ENCODE measurements at regions not wholly inside any gene's neighbourhood (a gene's known extent, or its start where the extent isn't known, plus 50 kb on each side); places are given as distances from the start of the nearest gene placed in this dataset.
A peak's percentile ranks its signal among the peaks of the same experiment; 100 is the strongest.

DNA sequence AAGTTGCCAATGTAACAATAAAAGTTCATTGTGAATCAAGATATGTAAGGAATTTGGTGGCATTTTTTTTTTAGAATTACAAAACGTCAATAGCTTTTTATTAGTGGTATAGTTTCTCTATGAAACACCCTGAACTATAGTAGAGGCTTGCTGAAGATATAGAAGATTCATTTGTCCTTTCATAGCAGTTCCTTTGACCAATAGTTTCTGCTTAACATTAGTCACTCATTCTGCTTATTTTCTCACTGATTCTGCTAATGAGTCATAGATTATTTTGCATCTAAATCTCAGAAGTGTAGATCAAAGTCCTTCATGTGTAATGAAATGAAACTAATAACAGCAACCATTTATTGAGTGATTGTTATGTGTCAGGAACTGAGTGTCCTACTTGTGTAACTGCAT lies 205.0 kb upstream of the TET2 start:
- Mint-ChIP-seq H3K27me3 (ENCODE audit: low read depth in 3 of 3) (peaks cover 0 to 1% (median 0%) of the 10 kb centered on the region in 3 donors), H3K4me3 (no peak overlapping the region), H3K9me3 (peaks cover 0 to 3% (median 0%) of the 10 kb centered on the region in 7 donors), H3K36me3 (no peaks in the 10 kb centered on the region), H3K27ac (no peak overlapping the region), H3K4me1 (peaks cover 15% of the 10 kb centered on the region)
- Histone ChIP-seq H3K9ac (ENCODE audit: insufficient read depth, low read length, poor library complexity, severe bottlenecking) (no peak overlapping the region), H3K79me2 (ENCODE audit: insufficient read depth, low read length) (no peaks in the 10 kb centered on the region), H3K27me3 (ENCODE audit: control insufficient read depth in 2 of 2, insufficient read depth in 2 of 2, low read length in 2 of 2) (no peaks in the 10 kb centered on the region), H2AFZ (ENCODE audit: insufficient read depth, low read depth, low read length, poor library complexity, severe bottlenecking) (peak overlapping the region; percentile 3), H3K4me3 (replicated peaks in 1 of 3; ENCODE audit: low read depth in 2 of 3, low read length in 3 of 3) (no peak overlapping the region), H3K4me1 (ENCODE audit: control insufficient read depth in 1 of 2, insufficient read depth in 2 of 2, low read length in 2 of 2) (peaks cover 2 to 12% of the 10 kb centered on the region in 2 donors), H3K9me3 (replicated peaks in 1 of 2; ENCODE audit: control insufficient read depth in 1 of 2, insufficient read depth in 1 of 2, low read length in 2 of 2) (no peaks in the 10 kb centered on the region), H4K20me1 (ENCODE audit: insufficient read depth, low read length) (no peaks in the 10 kb centered on the region), H3K36me3 (replicated peaks in 1 of 2; ENCODE audit: control insufficient read depth in 1 of 2, insufficient read depth in 2 of 2, low read length in 2 of 2) (no peaks in the 10 kb centered on the region), H3K27ac (ENCODE audit: low read depth in 1 of 2, low read length in 2 of 2) (no peak overlapping the region), H3K4me2 (replicated peaks; ENCODE audit: extremely low read depth, low read length, poor library complexity, severe bottlenecking) (no peak overlapping the region)
- no peak for TF ChIP-seq CTCF (IDR thresholded peaks at IDR 0.05)
- intact Hi-C loops (cut with micrococcal nuclease): no loop called here
- no CpG with 5 or more reads among the region's 1 CpG for WGBS (ENCODE audit: insufficient coverage)
- DNase-seq: no peak

GRCh38 chr4:104942990-104943743 lies 203.5 kb upstream of the TET2 start:
- H3K4me2 ChIP-seq (replicated peaks; ENCODE audit: extremely low read depth, low read length, poor library complexity, severe bottlenecking): no peak overlapping the region
- intact Hi-C loops (cut with micrococcal nuclease): no loop called here
- H2AFZ ChIP-seq (ENCODE audit: insufficient read depth, low read depth, low read length, poor library complexity, severe bottlenecking): peak overlapping the region; percentile 5
- no peak overlapping the region for H3K27ac ChIP-seq (ENCODE audit: low read depth in 1 of 2, low read length in 2 of 2)
- Mint-ChIP-seq H3K27me3 (ENCODE audit: low read depth in 3 of 3) (peaks cover 0 to 1% (median 0%) of the 10 kb centered on the region in 3 donors), H3K9me3 (peaks cover 0 to 5% (median 1%) of the 10 kb centered on the region in 7 donors), H3K4me3 (no peak overlapping the region), H3K36me3 (no peaks in the 10 kb centered on the region), H3K27ac (no peak overlapping the region), H3K4me1 (peaks cover 7% of the 10 kb centered on the region)
- H3K4me3 ChIP-seq (replicated peaks in 1 of 3; ENCODE audit: low read depth in 2 of 3, low read length in 3 of 3): no peak overlapping the region
- peaks cover 0 to 5% of the 10 kb centered on the region in 2 donors for H3K4me1 ChIP-seq (ENCODE audit: control insufficient read depth in 1 of 2, insufficient read depth in 2 of 2, low read length in 2 of 2)
- no peak for DNase-seq
- no peaks in the 10 kb centered on the region for H4K20me1 ChIP-seq (ENCODE audit: insufficient read depth, low read length)
- H3K36me3 ChIP-seq (replicated peaks in 1 of 2; ENCODE audit: control insufficient read depth in 1 of 2, insufficient read depth in 2 of 2, low read length in 2 of 2): no peaks in the 10 kb centered on the region
- no peaks in the 10 kb centered on the region for H3K9me3 ChIP-seq (replicated peaks in 1 of 2; ENCODE audit: control insufficient read depth in 1 of 2, insufficient read depth in 1 of 2, low read length in 2 of 2)
- no peak overlapping the region for H3K9ac ChIP-seq (ENCODE audit: insufficient read depth, low read length, poor library complexity, severe bottlenecking)
- no peak for TF ChIP-seq CTCF (IDR thresholded peaks at IDR 0.05)
- H3K27me3 ChIP-seq (ENCODE audit: control insufficient read depth in 2 of 2, insufficient read depth in 2 of 2, low read length in 2 of 2): no peaks in the 10 kb centered on the region
- 67% methylated on average over 3 of the region's 6 CpGs for WGBS (ENCODE audit: insufficient coverage)
- H3K79me2 ChIP-seq (ENCODE audit: insufficient read depth, low read length): no peaks in the 10 kb centered on the region
